Gastrocnemius medialis (tissue), 4 donors: ENCODE measurements at regions not wholly inside any gene's neighbourhood (a gene's known extent, or its start where the extent isn't known, plus 50 kb on each side); places are given as distances from the start of the nearest gene placed in this dataset.
"Not testable (repeated sequence)": the region's sequence is repeated elsewhere in the genome, so short reads cannot be mapped to it uniquely, and the experiment has no call there.

ENCODE experiments used
- ATAC-seq, 2 donors: fragments of 150-250 bp; one replicate each; pipeline ENCODE4 v1.9.1; 2016
- DNase-seq, 2 donors: peaks; one replicate each; pipeline ENCODE4 v3.0.0-alpha.2; 2019
- H3K27ac ChIP-seq, 4 donors: fragments of 200-600 bp; sonication (generic); 1 replicate in 1 of 4; 2 replicates in 3 of 4; pipeline ENCODE4 v1.5.1; 2016 to 2018; ENCODE audit warnings: mild to moderate bottlenecking in 2 of 4, moderate library complexity in 1 of 4
- H3K27me3 ChIP-seq, 3 donors: fragments of 200-600 bp; sonication (generic) in 2 of 3; 1 replicate in 1 of 3; 2 replicates in 2 of 3; pipeline versions ENCODE4 v1.5.1 to v1.6.0; 2016 to 2019; ENCODE audit warnings: mild to moderate bottlenecking in 1 of 3, moderate library complexity in 1 of 3
- H3K36me3 ChIP-seq, 2 donors: fragments of 200-600 bp; sonication (generic) in 1 of 2; one replicate each; pipeline ENCODE4 v1.5.1; 2017 to 2018
- H3K4me1 ChIP-seq, 2 donors: fragments of 200-600 bp; sonication (generic) in 1 of 2; one replicate each; pipeline ENCODE4 v1.5.1; 2016 to 2017; ENCODE audit warnings: mild to moderate bottlenecking in 2 of 2
- H3K4me3 ChIP-seq, 4 donors: fragments of 200-600 bp; sonication (generic) in 3 of 4; 1 replicate in 1 of 4; 2 replicates in 3 of 4; pipeline ENCODE4 v1.5.1; 2016 to 2019; ENCODE audit warnings: mild to moderate bottlenecking in 2 of 4
- H3K9me3 ChIP-seq, 3 donors: fragments of 200-600 bp; sonication (generic) in 2 of 3; 1 replicate in 1 of 3; 2 replicates in 2 of 3; pipeline ENCODE4 v1.5.1; 2016 to 2019
- POLR2A ChIP-seq, 2 donors: fragments of 450-650 bp; IDR thresholded peaks; one replicate each; pipeline ENCODE4 v1.6.1; 2017; ENCODE audit warnings: antibody characterized with exemption in 2 of 2, mild to moderate bottlenecking in 2 of 2, moderate library complexity in 2 of 2
- in situ Hi-C, 4 donors: fragments of 200-750 bp; cut with MboI; loops; one replicate each; pipeline versions ENCODE4 v1.15.0 to v1.8.0; 2017; ENCODE audit warnings: low sequenced_read_pairs in 4 of 4
- intact Hi-C: fragments of 100-400 bp; cut with DNase I; formaldehyde crosslinking; loops from one replicate; pipeline ENCODE4 v1.15.1; 2023; ENCODE audit warnings: low total_unique reads
- TF ChIP-seq, protein P1 (sequence below), 5 experiments: fragments of 450-650 bp in 3 of 5; fragments of 200-600 bp in 2 of 5; sonication (generic) in 2 of 5; IDR thresholded peaks in 4 of 5; conservative IDR thresholded peaks in 1 of 5; 1 replicate in 4 of 5; 2 replicates in 1 of 5; pipeline ENCODE4 v1.5.1; 2016 to 2019; ENCODE audit warnings: antibody characterized with exemption in 5 of 5, mild to moderate bottlenecking in 3 of 5, moderate library complexity in 3 of 5

DNA sequence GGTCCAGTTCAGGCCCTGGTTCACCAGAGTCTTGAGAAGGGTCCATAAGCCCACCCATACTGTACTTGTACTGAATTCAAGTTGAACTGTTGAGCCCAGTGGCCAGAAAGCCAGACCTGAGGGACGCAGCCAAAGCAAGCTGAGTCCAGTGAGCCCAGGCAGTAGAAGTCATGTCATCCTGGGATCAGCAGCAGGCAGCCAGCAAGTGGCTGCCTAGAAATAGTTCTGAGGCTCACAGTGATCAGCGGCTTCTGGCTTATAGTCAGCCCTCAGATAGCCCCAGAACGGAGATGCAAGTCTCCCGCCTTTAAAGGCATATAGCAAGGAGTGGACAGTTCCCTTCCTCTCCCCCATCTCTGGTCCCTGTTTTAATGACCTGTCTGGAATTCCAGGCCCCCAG lies 347.1 kb downstream of the FBXW7 start:
- DNase-seq (peak in 1 of 2 donors; percentile 18), ATAC-seq (peak; percentile 63 to 66)
- Histone ChIP-seq H3K27me3 (no peaks in the 10 kb centered on the region), H3K9me3 (no peaks in the 10 kb centered on the region), H3K36me3 (no peaks in the 10 kb centered on the region), H3K4me3 (no peak overlapping the region), H3K4me1 (peaks cover 15 to 30% of the 10 kb centered on the region in 2 donors), H3K27ac (peak overlapping the region in 1 of 4 donors; percentile 70)
- in situ Hi-C loops (no loop called here), intact Hi-C loops (loop anchor here (5.0 kb wide), 1 partner anchor 146 kb away; no protein-coding TSS in a partner anchor)
- TF ChIP-seq POLR2A (IDR thresholded peaks at IDR 0.05) = no peak

DNA sequence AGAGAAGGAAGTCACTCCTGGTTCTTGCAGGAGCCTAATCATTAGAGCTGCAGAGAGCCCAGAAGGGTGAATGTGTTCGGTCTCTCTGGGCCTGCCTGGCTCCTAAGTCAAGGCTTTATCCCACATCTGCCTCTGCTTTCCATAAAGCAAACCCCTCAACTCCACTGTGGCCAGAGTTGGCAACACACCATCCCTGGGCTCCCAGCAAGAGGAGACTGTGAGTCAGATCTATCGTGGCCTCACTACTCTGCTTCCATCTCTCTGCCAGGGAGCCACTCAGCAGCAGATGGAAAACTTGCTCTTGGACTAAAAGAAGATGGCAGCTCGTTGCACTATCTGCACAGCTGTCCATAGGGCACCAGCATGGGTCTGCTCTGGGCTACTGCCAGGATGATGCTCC lies 348.2 kb downstream of the FBXW7 start:
- in situ Hi-C loops (no loop called here), intact Hi-C loops (loop anchor here (5.0 kb wide), 1 partner anchor 145 kb away; no protein-coding TSS in a partner anchor)
- no peaks in the 10 kb centered on the region for H3K27me3 ChIP-seq
- no peak for ATAC-seq
- no peak for DNase-seq
- H3K4me3 ChIP-seq = no peak overlapping the region
- no peak overlapping the region for H3K27ac ChIP-seq
- peaks cover 15 to 30% of the 10 kb centered on the region in 2 donors for H3K4me1 ChIP-seq
- H3K9me3 ChIP-seq = no peaks in the 10 kb centered on the region
- TF ChIP-seq, protein P1, sequence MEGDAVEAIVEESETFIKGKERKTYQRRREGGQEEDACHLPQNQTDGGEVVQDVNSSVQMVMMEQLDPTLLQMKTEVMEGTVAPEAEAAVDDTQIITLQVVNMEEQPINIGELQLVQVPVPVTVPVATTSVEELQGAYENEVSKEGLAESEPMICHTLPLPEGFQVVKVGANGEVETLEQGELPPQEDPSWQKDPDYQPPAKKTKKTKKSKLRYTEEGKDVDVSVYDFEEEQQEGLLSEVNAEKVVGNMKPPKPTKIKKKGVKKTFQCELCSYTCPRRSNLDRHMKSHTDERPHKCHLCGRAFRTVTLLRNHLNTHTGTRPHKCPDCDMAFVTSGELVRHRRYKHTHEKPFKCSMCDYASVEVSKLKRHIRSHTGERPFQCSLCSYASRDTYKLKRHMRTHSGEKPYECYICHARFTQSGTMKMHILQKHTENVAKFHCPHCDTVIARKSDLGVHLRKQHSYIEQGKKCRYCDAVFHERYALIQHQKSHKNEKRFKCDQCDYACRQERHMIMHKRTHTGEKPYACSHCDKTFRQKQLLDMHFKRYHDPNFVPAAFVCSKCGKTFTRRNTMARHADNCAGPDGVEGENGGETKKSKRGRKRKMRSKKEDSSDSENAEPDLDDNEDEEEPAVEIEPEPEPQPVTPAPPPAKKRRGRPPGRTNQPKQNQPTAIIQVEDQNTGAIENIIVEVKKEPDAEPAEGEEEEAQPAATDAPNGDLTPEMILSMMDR (IDR thresholded peaks at IDR 0.05 in 4 of 5, conservative IDR thresholded peaks at IDR 0.05 in 1 of 5) = no peak
- TF ChIP-seq POLR2A (IDR thresholded peaks at IDR 0.05) = no peak
- no peaks in the 10 kb centered on the region for H3K36me3 ChIP-seq

DNA sequence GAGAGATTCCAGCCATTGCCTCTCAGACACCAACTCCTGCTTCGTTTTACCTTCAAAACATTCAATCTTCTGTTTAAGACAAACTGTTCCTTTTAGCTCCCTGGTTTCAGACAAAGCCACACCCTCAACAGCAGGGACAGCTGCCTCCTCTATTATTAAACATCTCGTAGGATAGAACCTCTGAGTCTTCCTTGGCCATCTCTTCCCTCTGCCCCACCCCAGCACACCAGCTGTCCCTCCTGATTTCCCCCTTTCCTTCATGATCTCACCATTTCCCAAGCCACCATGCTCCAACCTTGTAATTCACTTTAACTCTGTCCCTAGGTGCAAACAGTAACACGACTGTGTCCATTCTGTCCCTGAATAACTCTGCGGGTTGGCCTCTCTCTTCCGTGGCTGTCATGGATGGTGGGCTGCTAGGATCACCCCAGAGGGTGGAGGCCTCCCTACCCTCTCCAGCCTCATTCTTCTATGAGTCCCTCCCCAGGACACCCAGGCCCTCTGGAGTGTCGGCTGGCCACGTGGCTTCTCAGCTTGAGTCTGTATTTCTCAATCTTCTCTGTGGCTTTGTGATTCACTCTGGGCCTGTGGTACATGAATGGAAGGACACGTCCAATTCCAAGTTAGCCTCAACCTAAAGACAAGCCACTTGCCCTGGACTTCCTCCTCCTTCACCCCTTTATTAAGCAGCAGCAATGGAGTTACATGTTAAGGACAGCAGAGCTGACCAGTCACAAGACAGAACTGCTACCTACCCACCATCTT lies 349.9 kb downstream of the FBXW7 start:
- in situ Hi-C loops = no loop called here

DNA sequence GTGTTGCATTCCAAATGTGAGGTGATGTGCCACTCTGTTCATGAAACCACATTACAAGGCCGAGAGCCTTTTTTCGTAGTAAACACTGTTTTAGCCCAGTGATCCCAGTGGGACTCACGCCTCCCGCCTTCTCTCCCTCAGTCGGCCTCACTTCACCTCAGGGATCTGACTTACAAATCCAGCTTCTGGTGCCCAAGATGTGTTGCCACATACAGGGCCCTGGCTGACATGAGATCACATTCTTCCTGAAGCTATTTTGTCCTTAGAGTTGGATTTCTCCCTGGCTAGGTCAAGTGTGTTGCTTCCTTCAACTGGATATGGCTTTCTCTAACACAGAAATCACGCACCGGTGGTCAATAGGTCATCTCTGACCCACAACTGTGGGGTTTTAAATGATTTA lies 354.7 kb downstream of the FBXW7 start:
- peaks cover 15 to 16% of the 10 kb centered on the region in 2 donors for H3K4me1 ChIP-seq
- peak; percentile 55 to 63 for DNase-seq
- in situ Hi-C loops (no loop called here), intact Hi-C loops (no loop called here)
- H3K9me3 ChIP-seq = no peaks in the 10 kb centered on the region
- H3K4me3 ChIP-seq = no peak overlapping the region
- no peaks in the 10 kb centered on the region for H3K27me3 ChIP-seq
- peak; percentile 96 to 98 for ATAC-seq
- H3K27ac ChIP-seq = peak overlapping the region in 1 of 4 donors; percentile 28
- TF ChIP-seq, protein P1 (IDR thresholded peaks at IDR 0.05 in 4 of 5, conservative IDR thresholded peaks at IDR 0.05 in 1 of 5) = no peak
- no peak for TF ChIP-seq POLR2A (IDR thresholded peaks at IDR 0.05)
- no peaks in the 10 kb centered on the region for H3K36me3 ChIP-seq

More for the DNA sequence above, 349.9 kb downstream of the FBXW7 start:
- ATAC-seq = peak; percentile 31 to 48
- H3K27ac ChIP-seq = peak overlapping the region in 1 of 4 donors; percentile 63
- DNase-seq = peak in 1 of 2 donors; percentile 19
- H3K36me3 ChIP-seq = no peaks in the 10 kb centered on the region
- peaks cover 24 to 36% of the 10 kb centered on the region in 2 donors for H3K4me1 ChIP-seq
- no peaks in the 10 kb centered on the region for H3K27me3 ChIP-seq
- H3K9me3 ChIP-seq = no peaks in the 10 kb centered on the region
- intact Hi-C loops = loop anchor here (5.0 kb wide), 1 partner anchor 144 kb away; no protein-coding TSS in a partner anchor
- no peak overlapping the region for H3K4me3 ChIP-seq
- TF ChIP-seq, protein P1 (IDR thresholded peaks at IDR 0.05 in 4 of 5, conservative IDR thresholded peaks at IDR 0.05 in 1 of 5) = no peak
- TF ChIP-seq POLR2A (IDR thresholded peaks at IDR 0.05) = no peak

DNA sequence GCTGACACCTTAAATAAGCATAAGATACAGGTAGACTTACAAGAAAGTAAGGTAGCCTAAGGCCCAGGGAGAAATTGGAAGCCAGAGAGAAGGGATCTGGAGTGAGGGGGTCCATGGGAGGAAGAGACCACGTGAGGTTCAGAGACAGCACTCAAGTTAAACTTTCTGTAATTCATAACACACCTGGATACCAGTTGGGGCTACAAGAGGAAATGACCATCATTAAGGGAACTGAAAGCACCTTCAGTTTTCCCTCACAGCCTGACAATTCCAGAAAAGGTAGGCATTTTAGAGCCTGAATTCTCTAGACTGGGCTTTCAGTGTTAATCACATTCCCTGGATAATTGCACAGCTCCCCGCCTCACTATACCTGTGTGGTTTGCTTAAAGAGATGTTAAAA lies 355.5 kb downstream of the FBXW7 start:
- Histone ChIP-seq H3K27ac (no peak overlapping the region), H3K27me3 (no peaks in the 10 kb centered on the region), H3K9me3 (no peaks in the 10 kb centered on the region), H3K36me3 (no peaks in the 10 kb centered on the region), H3K4me3 (no peak overlapping the region), H3K4me1 (peaks cover 8 to 15% of the 10 kb centered on the region in 2 donors)
- in situ Hi-C loops (no loop called here), intact Hi-C loops (no loop called here)
- no peak for ATAC-seq
- no peak for DNase-seq
- no peak for TF ChIP-seq POLR2A (IDR thresholded peaks at IDR 0.05)
- TF ChIP-seq, protein P1 (IDR thresholded peaks at IDR 0.05 in 4 of 5, conservative IDR thresholded peaks at IDR 0.05 in 1 of 5) = no peak

DNA sequence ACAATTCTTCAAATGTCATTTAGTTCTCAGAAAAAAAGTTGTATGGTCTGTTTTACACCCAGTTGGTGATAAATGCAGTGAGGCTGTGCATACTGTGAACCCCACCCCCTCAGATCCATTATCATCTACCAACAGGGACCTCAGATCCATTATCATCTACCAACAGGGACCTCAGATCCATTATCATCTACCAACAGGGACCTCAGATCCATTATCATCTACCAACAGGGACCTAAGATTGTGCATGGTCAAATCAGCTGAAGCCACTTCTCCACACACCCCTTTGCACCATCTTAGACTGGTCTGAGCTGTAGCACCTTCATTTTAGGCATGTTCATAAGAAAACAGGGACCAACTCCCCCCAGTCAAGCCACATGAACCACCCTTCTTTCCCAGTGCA lies 358.4 kb downstream of the FBXW7 start:
- intact Hi-C loops, H3K9me3 ChIP-seq, ATAC-seq, H3K27me3 ChIP-seq, H3K27ac ChIP-seq, DNase-seq, H3K36me3 ChIP-seq, in situ Hi-C loops, H3K4me3 ChIP-seq: not testable (repeated sequence)
- H3K4me1 ChIP-seq = peaks cover 6 to 15% of the 10 kb centered on the region in 2 donors
